ENCODE measurements at regions not wholly inside any gene's neighbourhood (a gene's known extent, or its start where the extent isn't known, plus 50 kb on each side); places are given as distances from the start of the nearest gene placed in this dataset.

GRCh38 chr5:145493435-145493834, 341.7 kb downstream of the PRELID2 start:
- ATAC-seq: no peak
- Histone ChIP-seq H3K4me1 (ENCODE audit: insufficient read depth) (no peaks in the 10 kb centered on the region), H3K4me2 (no peak overlapping the region), H3K27me3 (ENCODE audit: insufficient read depth) (no peaks in the 10 kb centered on the region), H3K27ac (ENCODE audit: low read depth) (no peak overlapping the region), H2AFZ (no peak overlapping the region), H3K36me3 (ENCODE audit: insufficient read depth) (no peaks in the 10 kb centered on the region), H3F3A (replicated peaks; ENCODE audit: low read depth) (no peaks in the 10 kb centered on the region), H3K9me2 (ENCODE audit: insufficient read depth) (no peaks in the 10 kb centered on the region), H3K4me3 (no peak overlapping the region), H4K20me1 (replicated peaks; ENCODE audit: insufficient read depth) (no peaks in the 10 kb centered on the region), H3K79me2 (replicated peaks; ENCODE audit: insufficient read depth) (no peaks in the 10 kb centered on the region)
- no peaks in the 10 kb centered on the region for H3K4me1 Mint-ChIP-seq
- no peak for DNase-seq (ENCODE audit: low spot score)
- H3K36me3 Mint-ChIP-seq (ENCODE audit: low read depth): no peaks in the 10 kb centered on the region
- H3K27ac Mint-ChIP-seq: peak overlapping the region; percentile 23; the same call in 1 of the 2 replicates
- H3K4me3 Mint-ChIP-seq: no peak overlapping the region
- H3K27me3 Mint-ChIP-seq (ENCODE audit: insufficient read depth, low read depth, poor library complexity): peaks cover 1% of the 10 kb centered on the region
- TF ChIP-seq ETS1 (IDR thresholded peaks at IDR 0.05): no peak
- TF ChIP-seq EZH2 (IDR thresholded peaks at IDR 0.05; ENCODE audit: low read depth, unreplicated experiment): no peak
- no peak for TF ChIP-seq ZNF331 (CRISPR knock-in tag; IDR thresholded peaks at IDR 0.05; ENCODE audit: low read depth)
- TF ChIP-seq CTCF (conservative IDR thresholded peaks at IDR 0.05; ENCODE audit: low read depth in 2 of 2): no peak
- no peak for TF ChIP-seq JUNB (IDR thresholded peaks at IDR 0.05; ENCODE audit: unreplicated experiment)
- TF ChIP-seq ZNF114 (CRISPR knock-in tag; IDR thresholded peaks at IDR 0.05): no peak
- no peak for TF ChIP-seq EZH2phosphoT487 (IDR thresholded peaks at IDR 0.05; ENCODE audit: unreplicated experiment)
- TF ChIP-seq POLR2AphosphoS5 (IDR thresholded peaks at IDR 0.05; ENCODE audit: low read depth): no peak
- TF ChIP-seq REST (IDR thresholded peaks at IDR 0.05; ENCODE audit: unreplicated experiment): no peak
- TF ChIP-seq CREB1 (CRISPR knock-in tag; IDR thresholded peaks at IDR 0.05; ENCODE audit: low read depth): no peak
- no peak for TF ChIP-seq NANOG (IDR thresholded peaks at IDR 0.05; ENCODE audit: borderline replicate concordance)
- TF ChIP-seq ZNF462 (CRISPR knock-in tag; IDR thresholded peaks at IDR 0.05): no peak
- TF ChIP-seq STAT1 (IDR thresholded peaks at IDR 0.05; ENCODE audit: unreplicated experiment): no peak
- H3K9me3 Mint-ChIP-seq: no peaks in the 10 kb centered on the region

Data from GM23338 (cell line).